Adrenal gland (tissue), 5 donors: ENCODE measurements at regions not wholly inside any gene's neighbourhood (a gene's known extent, or its start where the extent isn't known, plus 50 kb on each side); places are given as distances from the start of the nearest gene placed in this dataset.

ENCODE experiments used
- POLR2A ChIP-seq, 2 donors: fragments of 450-650 bp; IDR thresholded peaks; one replicate each; pipeline ENCODE4 v1.6.1; 2017; ENCODE audit warnings: antibody characterized with exemption in 2 of 2, mild to moderate bottlenecking in 2 of 2, moderate library complexity in 1 of 2
- TF ChIP-seq, protein P1 (sequence below), 6 experiments: fragments of 450-650 bp in 4 of 6; fragments of 200-600 bp in 2 of 6; sonication (generic) in 1 of 6; IDR thresholded peaks; 1 replicate in 5 of 6; 2 replicates in 1 of 6; pipeline versions ENCODE4 v1.5.1 to v1.8.0; 2016 to 2021; ENCODE audit warnings: antibody characterized with exemption in 6 of 6, mild to moderate bottlenecking in 2 of 6, moderate library complexity in 1 of 6
- donor health status: DM: no; HTN: no; CAD: no.

DNA sequence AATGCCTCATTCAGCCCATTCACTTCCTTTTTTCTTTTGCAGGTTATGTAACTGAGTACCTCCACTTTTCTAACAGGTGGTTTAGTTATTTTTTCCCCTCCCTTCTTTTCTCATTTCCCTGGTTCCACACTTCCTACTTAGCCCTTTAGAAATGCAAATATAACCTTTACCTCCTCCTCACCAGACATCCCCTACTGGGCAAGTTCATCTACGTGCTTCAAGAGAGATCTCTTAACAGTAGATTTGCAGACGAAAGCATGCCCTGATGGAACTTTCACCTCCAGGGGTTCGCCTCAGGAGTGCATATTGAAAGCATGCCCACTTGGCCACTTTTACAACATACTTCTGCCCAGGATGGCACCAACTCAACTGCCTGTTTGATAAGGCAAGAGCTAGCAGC, 314.1 kb upstream of the LRRC3B start:
- TF ChIP-seq, protein P1, sequence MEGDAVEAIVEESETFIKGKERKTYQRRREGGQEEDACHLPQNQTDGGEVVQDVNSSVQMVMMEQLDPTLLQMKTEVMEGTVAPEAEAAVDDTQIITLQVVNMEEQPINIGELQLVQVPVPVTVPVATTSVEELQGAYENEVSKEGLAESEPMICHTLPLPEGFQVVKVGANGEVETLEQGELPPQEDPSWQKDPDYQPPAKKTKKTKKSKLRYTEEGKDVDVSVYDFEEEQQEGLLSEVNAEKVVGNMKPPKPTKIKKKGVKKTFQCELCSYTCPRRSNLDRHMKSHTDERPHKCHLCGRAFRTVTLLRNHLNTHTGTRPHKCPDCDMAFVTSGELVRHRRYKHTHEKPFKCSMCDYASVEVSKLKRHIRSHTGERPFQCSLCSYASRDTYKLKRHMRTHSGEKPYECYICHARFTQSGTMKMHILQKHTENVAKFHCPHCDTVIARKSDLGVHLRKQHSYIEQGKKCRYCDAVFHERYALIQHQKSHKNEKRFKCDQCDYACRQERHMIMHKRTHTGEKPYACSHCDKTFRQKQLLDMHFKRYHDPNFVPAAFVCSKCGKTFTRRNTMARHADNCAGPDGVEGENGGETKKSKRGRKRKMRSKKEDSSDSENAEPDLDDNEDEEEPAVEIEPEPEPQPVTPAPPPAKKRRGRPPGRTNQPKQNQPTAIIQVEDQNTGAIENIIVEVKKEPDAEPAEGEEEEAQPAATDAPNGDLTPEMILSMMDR (IDR thresholded peaks at IDR 0.05): no peak
- no peak for TF ChIP-seq POLR2A (IDR thresholded peaks at IDR 0.05)
